ENCODE measurements at regions not wholly inside any gene's neighbourhood (a gene's known extent, or its start where the extent isn't known, plus 50 kb on each side); places are given as distances from the start of the nearest gene placed in this dataset.
"Not testable (repeated sequence)": the region's sequence is repeated elsewhere in the genome, so short reads cannot be mapped to it uniquely, and the experiment has no call there.

DNA sequence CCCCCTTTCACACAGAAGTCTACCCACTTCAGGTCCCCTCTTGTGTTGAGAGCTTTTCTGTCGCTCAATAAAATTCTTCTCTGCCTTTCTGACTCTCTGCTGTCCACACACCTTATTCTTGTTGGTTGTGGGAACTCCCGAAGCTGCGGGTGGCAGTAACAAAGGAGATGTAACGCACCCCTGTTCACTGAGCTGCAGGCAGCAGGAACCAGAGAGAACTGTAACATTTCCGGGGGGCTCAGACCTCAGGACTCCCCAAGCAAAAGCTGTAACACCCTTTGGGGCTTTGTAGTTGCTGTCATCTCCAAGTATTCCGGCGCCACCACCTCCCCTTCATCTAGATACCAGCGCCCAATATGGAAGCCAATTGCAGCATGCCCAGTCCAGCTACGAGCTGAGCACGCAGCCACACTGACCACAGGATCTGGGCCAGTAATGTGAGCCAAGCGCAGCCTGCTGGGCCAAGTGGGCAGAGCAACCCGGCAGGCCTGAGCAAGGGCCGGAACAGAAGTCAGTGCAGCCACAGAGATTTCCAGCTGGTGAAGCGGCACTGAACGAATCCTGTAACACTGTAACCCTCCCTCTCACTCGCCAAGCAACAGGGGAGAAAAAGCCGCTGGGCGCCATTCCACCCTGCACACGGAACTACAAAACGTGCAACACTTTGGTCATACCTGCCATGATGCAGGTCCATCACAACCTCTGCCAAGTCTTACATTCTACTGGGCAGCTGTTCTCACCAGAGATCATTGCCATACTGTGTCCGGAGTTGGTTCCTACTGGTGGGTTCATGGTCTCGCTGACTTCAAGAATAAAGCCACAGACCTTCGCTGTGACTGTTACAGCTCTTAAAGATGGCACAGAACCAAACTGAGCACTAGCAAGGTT is 194.3 kb downstream of the SPATA31A6 start:
- not testable (repeated sequence) for H3K27me3 ChIP-seq, H3K4me1 ChIP-seq, DNase-seq, H3K36me3 ChIP-seq, H3K9me3 ChIP-seq, H3K4me3 ChIP-seq, H3K27ac ChIP-seq

GRCh38 chr9:42378418-42378815 is 195.0 kb downstream of the SPATA31A6 start:
- Histone ChIP-seq H3K36me3 (no peaks in the 10 kb centered on the region), H3K27ac (no peak overlapping the region)
- TF ChIP-seq POLR2A (IDR thresholded peaks at IDR 0.05) (no peak), CTCF (IDR thresholded peaks at IDR 0.05) (no peak)

DNA sequence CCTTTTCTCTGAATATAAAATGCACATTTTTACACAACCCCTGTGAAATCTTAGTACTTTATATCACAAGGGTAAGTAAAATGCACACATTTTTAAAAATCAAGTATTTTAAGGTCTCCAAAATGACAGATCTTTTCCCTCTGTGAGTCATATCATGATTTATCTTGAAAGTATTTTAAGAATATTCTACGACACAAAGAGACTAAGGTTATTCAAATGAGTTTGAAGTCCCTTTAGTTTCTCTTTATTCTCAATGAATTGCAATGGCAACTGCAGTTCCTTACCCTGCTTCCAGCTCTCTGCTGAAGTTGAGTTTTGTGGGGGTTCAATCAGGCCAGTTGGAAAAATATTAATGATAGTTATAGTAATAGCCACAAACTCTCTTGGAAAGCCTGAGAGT is 196.1 kb downstream of the SPATA31A6 start:
- not testable (repeated sequence) for H3K27ac ChIP-seq, H3K27me3 ChIP-seq, H3K4me3 ChIP-seq, H3K4me1 ChIP-seq, H3K36me3 ChIP-seq, DNase-seq, H3K9me3 ChIP-seq

More at GRCh38 chr9:42378418-42378815, 195.0 kb downstream of the SPATA31A6 start:
- Histone ChIP-seq H3K4me3 (no peak overlapping the region), H3K27me3 (no peaks in the 10 kb centered on the region), H3K9me3 (no peaks in the 10 kb centered on the region), H3K4me1 (no peaks in the 10 kb centered on the region)
- DNase-seq: no peak

- not testable (repeated sequence) for DNase-seq, H3K4me3 ChIP-seq, H3K36me3 ChIP-seq, H3K9me3 ChIP-seq, H3K4me1 ChIP-seq, H3K27me3 ChIP-seq, H3K27ac ChIP-seq
These were observed 201.1 kb downstream of the SPATA31A6 start for GRCh38 chr9:42384585-42384984.

GRCh38 chr9:42385574-42386120 is 202.2 kb downstream of the SPATA31A6 start:
- not testable (repeated sequence) for H3K27ac ChIP-seq, H3K36me3 ChIP-seq, DNase-seq, H3K4me1 ChIP-seq, H3K27me3 ChIP-seq, H3K4me3 ChIP-seq, H3K9me3 ChIP-seq

DNA sequence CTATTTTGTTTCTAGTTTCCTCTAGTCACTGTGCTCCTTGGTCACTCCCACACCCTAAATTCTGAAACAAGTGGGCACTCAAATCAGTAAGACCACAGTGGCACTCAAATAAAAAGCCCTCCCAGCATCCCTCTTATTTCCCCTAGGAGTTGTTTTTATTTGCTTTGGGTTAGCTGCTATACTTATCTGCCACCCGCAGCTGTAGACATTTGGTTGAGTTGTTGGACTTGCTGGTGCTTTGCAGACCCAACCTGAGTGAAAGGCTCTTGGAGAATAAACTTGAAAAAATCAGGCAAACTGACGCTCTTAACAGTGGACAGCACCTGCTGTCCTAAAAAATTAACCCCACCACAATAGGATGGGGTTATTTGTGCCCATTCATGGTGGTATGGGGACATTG is 203.0 kb downstream of the SPATA31A6 start:
- DNase-seq: no peak
- Histone ChIP-seq H3K4me3 (no peak overlapping the region), H3K36me3 (no peaks in the 10 kb centered on the region), H3K4me1 (no peaks in the 10 kb centered on the region), H3K27ac (no peak overlapping the region), H3K27me3 (no peaks in the 10 kb centered on the region), H3K9me3 (no peaks in the 10 kb centered on the region)
- TF ChIP-seq POLR2A (IDR thresholded peaks at IDR 0.05) (no peak), CTCF (IDR thresholded peaks at IDR 0.05) (no peak)

DNA sequence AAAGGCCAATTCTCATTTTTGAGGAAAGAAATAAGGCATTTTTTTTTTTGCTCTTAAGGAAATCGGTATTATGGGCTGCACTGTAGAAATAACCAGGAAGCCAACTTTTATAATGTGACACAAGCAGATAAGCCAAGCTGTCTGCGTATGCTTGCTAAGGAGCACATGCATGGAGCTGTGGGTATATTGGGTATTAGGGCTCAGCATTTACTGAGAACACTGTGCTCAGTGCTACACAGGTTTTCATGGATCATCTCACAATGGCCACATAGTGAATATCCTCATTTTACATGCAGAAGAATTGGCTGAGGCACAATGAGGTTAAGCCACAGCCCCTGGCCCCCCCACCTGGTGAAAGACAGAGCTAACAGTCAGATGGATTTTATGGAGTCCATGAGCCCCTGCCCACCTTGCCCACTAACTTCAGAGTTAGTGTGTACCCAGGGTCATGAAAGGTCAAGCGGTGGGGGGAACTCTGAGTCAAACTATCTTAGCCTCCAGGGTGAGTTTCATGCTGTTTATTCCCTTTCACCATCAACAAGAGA is 204.8 kb downstream of the SPATA31A6 start:
- H3K4me3 ChIP-seq: no peak overlapping the region
- no peaks in the 10 kb centered on the region for H3K4me1 ChIP-seq
- TF ChIP-seq CTCF (IDR thresholded peaks at IDR 0.05) (no peak), POLR2A (IDR thresholded peaks at IDR 0.05) (no peak)
- H3K9me3 ChIP-seq: no peaks in the 10 kb centered on the region
- no peak overlapping the region for H3K27ac ChIP-seq
- H3K27me3 ChIP-seq: no peaks in the 10 kb centered on the region
- DNase-seq: no peak
- H3K36me3 ChIP-seq: no peaks in the 10 kb centered on the region

All from Peyer's patch (tissue), 4 donors.